GM13976 (cell line): ENCODE measurements at regions not wholly inside any gene's neighbourhood (a gene's known extent, or its start where the extent isn't known, plus 50 kb on each side); places are given as distances from the start of the nearest gene placed in this dataset.

Source experiments
- DNase-seq: peaks from one replicate; pipeline ENCODE4 v3.0.0; 2012; ENCODE audit warnings: low spot score
- CTCF ChIP-seq: IDR thresholded peaks from 2 replicates; pipeline ENCODE4 v1.5.1; 2012; ENCODE audit warnings: borderline replicate concordance, mild to moderate bottlenecking; ENCODE audit not compliant: insufficient read depth; ENCODE audit errors: extremely low read depth, missing control alignments, control extremely low read depth
- in situ Hi-C: fragments of 300-500 bp; cut with MboI; formaldehyde crosslinking; loops from one replicate; pipeline ENCODE4 v1.12.0; 2022; ENCODE audit warnings: low sequenced_read_pairs, mixed read lengths, inconsistent platforms; ENCODE audit not compliant: unreplicated experiment

GRCh38 chr6:108745664-108746336 is 102.4 kb upstream of the ARMC2 start:
- no peak for TF ChIP-seq CTCF
- DNase-seq = no peak
- in situ Hi-C loops = no loop called here

DNA sequence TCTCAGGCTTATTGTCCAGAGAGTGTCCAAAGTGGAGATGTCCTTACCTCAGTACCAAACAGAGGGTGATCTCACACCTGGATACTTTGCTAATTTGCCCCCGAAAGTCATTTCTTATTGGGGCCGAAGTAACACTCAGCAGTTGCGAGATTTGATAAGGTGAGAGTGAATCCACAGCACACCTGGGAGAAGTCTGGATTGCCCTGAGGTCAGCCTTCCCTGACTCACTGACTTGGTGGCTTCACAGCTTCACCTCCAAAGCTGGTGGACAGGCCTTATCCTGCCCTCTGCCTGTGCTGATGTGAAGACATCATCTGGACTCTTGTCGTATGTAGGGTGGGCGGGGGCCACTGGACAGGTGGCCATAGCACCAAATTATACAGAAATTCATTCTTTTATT is 101.9 kb upstream of the ARMC2 start:
- no peak for TF ChIP-seq CTCF
- DNase-seq = no peak
- in situ Hi-C loops = no loop called here

- no peak for DNase-seq
- no peak for TF ChIP-seq CTCF
- in situ Hi-C loops = no loop called here
Measured at GRCh38 chr6:108746836-108747575, 101.2 kb upstream of the ARMC2 start.

GRCh38 chr6:108748055-108748454 is 100.2 kb upstream of the ARMC2 start:
- in situ Hi-C loops = no loop called here
- DNase-seq = no peak

GRCh38 chr6:108748959-108749358 is 99.3 kb upstream of the ARMC2 start:
- DNase-seq = no peak
- in situ Hi-C loops = no loop called here
- TF ChIP-seq CTCF = no peak

More at GRCh38 chr6:108748055-108748454, 100.2 kb upstream of the ARMC2 start:
- TF ChIP-seq CTCF = no peak

DNA sequence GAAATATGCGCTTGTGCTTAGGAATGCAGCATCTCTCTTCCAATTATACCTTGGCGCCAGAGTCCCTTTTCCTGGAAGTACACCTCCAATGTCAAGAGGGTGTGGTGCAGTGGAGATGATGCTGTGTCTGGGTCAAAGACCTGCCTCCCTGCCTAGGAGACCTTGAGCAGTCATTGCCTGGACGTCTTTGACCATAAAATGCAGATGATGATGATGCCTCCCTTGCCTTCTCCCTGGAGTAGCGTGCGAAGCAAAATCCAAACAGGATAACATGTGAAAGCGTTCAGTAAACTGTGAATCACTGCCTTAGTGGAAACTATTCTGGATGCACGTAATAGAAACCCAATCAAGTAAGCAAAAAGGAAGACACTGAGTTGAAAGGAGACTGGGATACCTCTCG is 97.4 kb upstream of the ARMC2 start:
- TF ChIP-seq CTCF = no peak
- in situ Hi-C loops = no loop called here

More for the DNA sequence above, 97.4 kb upstream of the ARMC2 start:
- DNase-seq = no peak
